ENCODE measurements at regions not wholly inside any gene's neighbourhood (a gene's known extent, or its start where the extent isn't known, plus 50 kb on each side); places are given as distances from the start of the nearest gene placed in this dataset.

DNA sequence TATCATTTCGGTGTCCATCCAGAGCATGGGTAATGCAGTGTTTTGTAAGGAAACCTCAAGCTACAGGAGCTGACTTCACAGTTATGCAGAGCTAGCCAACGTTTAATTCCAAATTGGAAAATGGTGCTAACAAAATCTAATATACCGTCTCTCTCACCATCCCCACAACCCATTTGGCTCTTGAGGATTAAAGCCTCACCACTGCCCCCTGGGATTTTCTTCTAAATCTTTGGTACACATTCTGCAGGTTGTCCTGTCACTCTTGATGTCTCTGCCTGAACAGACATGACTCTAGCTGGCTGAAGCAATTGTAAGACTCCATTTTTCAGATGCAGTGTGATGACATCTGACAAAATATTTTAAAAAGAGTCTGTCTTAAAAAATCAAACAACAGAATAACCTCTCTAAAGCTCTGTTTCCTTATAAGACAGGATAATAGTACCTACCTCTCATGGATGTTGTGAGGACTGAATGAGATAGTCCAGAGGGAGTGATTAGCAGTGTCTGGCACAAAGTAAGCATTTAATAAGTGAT lies 451.8 kb downstream of the SUCLA2 start:
- intact Hi-C loops (cut with micrococcal nuclease), result no loop called here
- H3K36me3 Mint-ChIP-seq, result peaks cover 0 to 5% (median 0%) of the 10 kb centered on the region in 5 donors
- Histone ChIP-seq H3K27ac (ENCODE audit: low read depth, low read length) (no peak overlapping the region), H3K4me1 (ENCODE audit: control insufficient read depth in 2 of 2, insufficient read depth in 2 of 2, low read length in 2 of 2) (no peaks in the 10 kb centered on the region), H3K4me3 (ENCODE audit: low read length) (no peak overlapping the region), H3K36me3 (ENCODE audit: control insufficient read depth in 2 of 3, insufficient read depth in 3 of 3, low read length in 3 of 3) (no peaks in the 10 kb centered on the region), H3K27me3 (ENCODE audit: control insufficient read depth in 2 of 2, insufficient read depth in 2 of 2, low read length in 2 of 2) (no peaks in the 10 kb centered on the region), H3K9me3 (ENCODE audit: control insufficient read depth in 2 of 3, low read length in 3 of 3) (no peaks in the 10 kb centered on the region)
- H3K9me3 Mint-ChIP-seq, result peaks cover 0 to 4% (median 0%) of the 10 kb centered on the region in 11 donors
- ATAC-seq (no peak), DNase-seq (no peak)
- H3K27ac Mint-ChIP-seq, result no peak overlapping the region
- CTCF ChIA-PET, result no interaction called here
- H3K4me1 Mint-ChIP-seq, result no peaks in the 10 kb centered on the region
- H3K27me3 Mint-ChIP-seq, result peaks cover 0 to 28% (median 7%) of the 10 kb centered on the region in 5 donors
- no peak overlapping the region for H3K4me3 Mint-ChIP-seq
- POLR2A ChIA-PET, result no interaction called here

DNA sequence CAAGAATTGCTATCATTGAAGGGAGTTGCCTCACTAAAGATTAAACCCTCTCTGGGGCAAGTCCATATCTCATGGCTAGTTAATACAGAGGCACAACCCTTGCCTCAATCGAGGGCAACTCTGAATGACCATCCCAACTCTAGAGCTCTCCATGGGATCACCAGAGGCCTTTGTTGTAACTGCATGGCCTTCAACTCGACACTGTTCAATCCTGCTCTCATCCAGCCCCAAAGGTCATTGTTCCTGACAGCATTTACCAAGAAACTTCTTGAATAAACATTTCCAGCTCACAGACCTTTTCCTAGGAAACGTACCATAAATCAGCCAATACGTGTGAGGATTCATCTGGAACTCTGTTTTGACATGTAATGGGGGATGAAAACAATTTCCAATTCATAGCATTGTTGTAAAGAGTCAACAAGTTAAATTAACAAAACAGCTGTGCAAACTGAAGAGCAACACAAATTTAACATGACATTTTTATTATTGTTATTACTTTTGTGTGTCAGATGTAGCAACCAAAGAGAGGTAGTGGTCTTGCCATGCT lies 452.7 kb downstream of the SUCLA2 start:
- ATAC-seq (no peak), DNase-seq (no peak)
- Histone ChIP-seq H3K27me3 (ENCODE audit: control insufficient read depth in 2 of 2, insufficient read depth in 2 of 2, low read length in 2 of 2) (no peaks in the 10 kb centered on the region), H3K27ac (ENCODE audit: low read depth, low read length) (no peak overlapping the region), H3K4me3 (ENCODE audit: low read length) (no peak overlapping the region), H3K9me3 (ENCODE audit: control insufficient read depth in 2 of 3, low read length in 3 of 3) (no peaks in the 10 kb centered on the region), H3K4me1 (ENCODE audit: control insufficient read depth in 2 of 2, insufficient read depth in 2 of 2, low read length in 2 of 2) (no peaks in the 10 kb centered on the region), H3K36me3 (ENCODE audit: control insufficient read depth in 2 of 3, insufficient read depth in 3 of 3, low read length in 3 of 3) (no peaks in the 10 kb centered on the region)
- ChIA-PET CTCF (no interaction called here), POLR2A (no interaction called here)
- no peak overlapping the region for H3K4me3 Mint-ChIP-seq
- no peak overlapping the region for H3K27ac Mint-ChIP-seq
- intact Hi-C loops (cut with micrococcal nuclease), result no loop called here
- no peaks in the 10 kb centered on the region for H3K4me1 Mint-ChIP-seq
- H3K27me3 Mint-ChIP-seq, result peaks cover 0 to 26% (median 7%) of the 10 kb centered on the region in 5 donors
- peaks cover 0 to 5% (median 0%) of the 10 kb centered on the region in 5 donors for H3K36me3 Mint-ChIP-seq
- peaks cover 0 to 4% (median 0%) of the 10 kb centered on the region in 11 donors for H3K9me3 Mint-ChIP-seq

- H3K4me3 ChIP-seq (ENCODE audit: low read length), result no peak overlapping the region
- H3K27ac ChIP-seq (ENCODE audit: low read depth, low read length), result no peak overlapping the region
- Mint-ChIP-seq H3K9me3 (no peaks in the 10 kb centered on the region), H3K36me3 (no peaks in the 10 kb centered on the region), H3K4me3 (no peak overlapping the region), H3K27ac (no peak overlapping the region), H3K27me3 (peaks cover 0 to 9% (median 5%) of the 10 kb centered on the region in 5 donors), H3K4me1 (no peaks in the 10 kb centered on the region)
- H3K4me1 ChIP-seq (ENCODE audit: control insufficient read depth in 2 of 2, insufficient read depth in 2 of 2, low read length in 2 of 2), result no peaks in the 10 kb centered on the region
- POLR2A ChIA-PET, result no interaction called here
- H3K9me3 ChIP-seq (ENCODE audit: control insufficient read depth in 2 of 3, low read length in 3 of 3), result no peaks in the 10 kb centered on the region
- no peaks in the 10 kb centered on the region for H3K27me3 ChIP-seq (ENCODE audit: control insufficient read depth in 2 of 2, insufficient read depth in 2 of 2, low read length in 2 of 2)
- H3K36me3 ChIP-seq (ENCODE audit: control insufficient read depth in 2 of 3, insufficient read depth in 3 of 3, low read length in 3 of 3), result no peaks in the 10 kb centered on the region
- intact Hi-C loops (cut with micrococcal nuclease), result no loop called here
- ATAC-seq (no peak), DNase-seq (no peak)
- CTCF ChIA-PET, result no interaction called here
Observed at GRCh38 chr13:47546391-47547225, 454.5 kb downstream of the SUCLA2 start.

DNA sequence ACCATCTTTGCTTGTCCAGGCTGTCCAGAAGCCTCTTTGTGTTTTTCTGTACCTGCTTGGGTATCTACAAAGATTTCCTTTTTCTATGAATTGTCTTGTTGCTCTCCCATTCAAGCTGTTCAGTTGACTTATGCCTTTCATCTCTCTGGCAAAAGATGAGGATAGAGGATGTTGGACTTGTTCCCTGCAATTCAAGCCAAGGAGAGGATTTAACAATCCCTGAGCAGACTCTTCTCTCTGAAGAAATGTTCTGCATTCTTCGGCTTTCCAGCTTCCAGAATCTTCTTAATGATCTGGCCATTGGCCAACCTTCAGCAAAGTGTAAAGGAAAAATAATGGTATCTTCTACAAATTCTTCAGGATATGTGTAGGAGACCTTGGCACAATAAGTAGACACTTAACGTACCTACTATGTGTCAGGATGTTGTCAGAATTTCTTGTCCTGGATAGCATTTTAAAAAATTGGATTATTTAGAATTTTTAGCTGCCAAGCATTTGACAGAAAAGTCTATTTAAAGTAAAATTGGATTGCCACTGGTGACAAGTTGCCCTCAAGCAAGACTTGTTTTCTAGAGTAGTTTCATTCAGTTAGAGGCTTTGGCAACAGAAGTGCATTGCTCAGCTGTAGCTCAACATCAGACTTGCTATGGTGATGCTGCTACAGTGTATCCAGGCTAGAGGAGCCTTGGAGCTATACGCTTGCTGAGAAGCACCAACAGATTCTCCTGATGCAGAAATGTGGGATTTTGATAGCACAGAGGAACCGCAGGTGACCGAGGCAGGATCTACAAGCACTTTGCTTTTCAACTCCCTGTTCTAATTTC lies 455.7 kb downstream of the SUCLA2 start:
- Mint-ChIP-seq H3K4me3 (no peak overlapping the region), H3K9me3 (no peaks in the 10 kb centered on the region), H3K27ac (no peak overlapping the region), H3K27me3 (peaks cover 0 to 3% (median 0%) of the 10 kb centered on the region in 5 donors), H3K4me1 (no peaks in the 10 kb centered on the region), H3K36me3 (no peaks in the 10 kb centered on the region)
- Histone ChIP-seq H3K27ac (ENCODE audit: low read depth, low read length) (no peak overlapping the region), H3K27me3 (ENCODE audit: control insufficient read depth in 2 of 2, insufficient read depth in 2 of 2, low read length in 2 of 2) (no peaks in the 10 kb centered on the region), H3K36me3 (ENCODE audit: control insufficient read depth in 2 of 3, insufficient read depth in 3 of 3, low read length in 3 of 3) (no peaks in the 10 kb centered on the region), H3K9me3 (ENCODE audit: control insufficient read depth in 2 of 3, low read length in 3 of 3) (no peaks in the 10 kb centered on the region), H3K4me1 (ENCODE audit: control insufficient read depth in 2 of 2, insufficient read depth in 2 of 2, low read length in 2 of 2) (no peaks in the 10 kb centered on the region), H3K4me3 (ENCODE audit: low read length) (no peak overlapping the region)
- DNase-seq (no peak), ATAC-seq (no peak)
- POLR2A ChIA-PET, result no interaction called here
- intact Hi-C loops (cut with micrococcal nuclease), result no loop called here
- CTCF ChIA-PET, result no interaction called here

DNA sequence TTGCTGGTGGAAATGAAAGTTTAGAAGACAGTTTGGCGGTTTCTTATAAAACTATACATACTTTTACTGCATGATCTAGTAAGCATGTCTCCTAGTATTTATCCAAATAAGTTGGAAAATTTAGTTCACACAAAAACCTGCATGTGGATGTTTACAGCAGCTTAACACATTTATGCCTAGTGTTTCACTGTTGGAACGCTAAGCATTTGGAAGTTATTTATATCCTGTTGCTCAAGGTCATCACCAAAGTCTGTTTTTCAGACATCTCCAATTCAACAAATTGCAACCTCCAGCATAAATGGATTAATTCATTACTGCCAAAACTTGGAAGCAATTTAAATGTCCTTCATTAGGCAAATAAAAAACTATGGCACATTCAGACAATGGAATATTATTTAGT lies 461.8 kb downstream of the SUCLA2 start:
- Histone ChIP-seq H3K27me3 (ENCODE audit: control insufficient read depth in 2 of 2, insufficient read depth in 2 of 2, low read length in 2 of 2) (no peaks in the 10 kb centered on the region), H3K4me1 (ENCODE audit: control insufficient read depth in 2 of 2, insufficient read depth in 2 of 2, low read length in 2 of 2) (no peaks in the 10 kb centered on the region), H3K4me3 (ENCODE audit: low read length) (no peak overlapping the region), H3K9me3 (ENCODE audit: control insufficient read depth in 2 of 3, low read length in 3 of 3) (no peaks in the 10 kb centered on the region), H3K27ac (ENCODE audit: low read depth, low read length) (no peak overlapping the region), H3K36me3 (ENCODE audit: control insufficient read depth in 2 of 3, insufficient read depth in 3 of 3, low read length in 3 of 3) (no peaks in the 10 kb centered on the region)
- Mint-ChIP-seq H3K27ac (no peak overlapping the region), H3K4me3 (no peak overlapping the region), H3K27me3 (peaks cover 0 to 6% (median 3%) of the 10 kb centered on the region in 5 donors), H3K9me3 (peaks cover 0 to 19% (median 13%) of the 10 kb centered on the region in 11 donors), H3K4me1 (no peaks in the 10 kb centered on the region), H3K36me3 (peaks cover 0 to 10% (median 0%) of the 10 kb centered on the region in 5 donors)
- no peak for DNase-seq
- CTCF ChIA-PET, result no interaction called here
- ATAC-seq, result no peak
- POLR2A ChIA-PET, result no interaction called here
- intact Hi-C loops (cut with micrococcal nuclease), result no loop called here

DNA sequence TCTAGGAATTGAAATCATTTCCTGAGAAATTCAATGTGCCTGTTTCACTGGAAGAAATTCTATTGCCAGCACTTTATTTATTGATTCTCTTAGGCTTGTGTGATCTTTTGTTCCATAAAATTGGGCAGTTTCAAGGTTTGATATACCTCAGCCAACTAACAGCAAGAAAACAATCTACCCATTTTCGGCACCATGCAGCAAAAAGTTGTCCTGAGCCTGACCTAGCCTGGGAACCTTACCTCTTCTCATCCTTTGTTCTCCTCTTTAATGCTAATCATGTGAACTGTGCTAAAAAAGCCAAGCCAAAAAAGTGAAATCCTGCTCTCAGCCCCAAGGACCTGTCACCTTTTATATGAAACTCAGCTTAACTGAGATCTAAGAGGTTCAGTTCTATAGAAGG lies 477.3 kb downstream of the SUCLA2 start:
- Mint-ChIP-seq H3K27ac (no peak overlapping the region), H3K4me1 (no peaks in the 10 kb centered on the region), H3K27me3 (peaks cover 0 to 9% (median 5%) of the 10 kb centered on the region in 5 donors), H3K4me3 (no peak overlapping the region), H3K36me3 (no peaks in the 10 kb centered on the region), H3K9me3 (peaks cover 0 to 12% (median 0%) of the 10 kb centered on the region in 11 donors)
- Histone ChIP-seq H3K9me3 (ENCODE audit: control insufficient read depth in 2 of 3, low read length in 3 of 3) (no peaks in the 10 kb centered on the region), H3K27me3 (ENCODE audit: control insufficient read depth in 2 of 2, insufficient read depth in 2 of 2, low read length in 2 of 2) (no peaks in the 10 kb centered on the region), H3K4me1 (ENCODE audit: control insufficient read depth in 2 of 2, insufficient read depth in 2 of 2, low read length in 2 of 2) (no peaks in the 10 kb centered on the region), H3K27ac (ENCODE audit: low read depth, low read length) (no peak overlapping the region), H3K4me3 (ENCODE audit: low read length) (no peak overlapping the region), H3K36me3 (ENCODE audit: control insufficient read depth in 2 of 3, insufficient read depth in 3 of 3, low read length in 3 of 3) (no peaks in the 10 kb centered on the region)
- DNase-seq (no peak), ATAC-seq (no peak)
- intact Hi-C loops (cut with micrococcal nuclease), result no loop called here
- POLR2A ChIA-PET, result no interaction called here
- CTCF ChIA-PET, result no interaction called here

Data from naive thymus-derived CD4-positive, alpha-beta T cell (primary cell).